IMR-90 (cell line): ENCODE measurements at regions not wholly inside any gene's neighbourhood (a gene's known extent, or its start where the extent isn't known, plus 50 kb on each side); places are given as distances from the start of the nearest gene placed in this dataset.

ENCODE experiments used
- ATAC-seq: fragments of 200-7000 bp; cut with Tn5 transposase; 2 replicates; pipeline ENCODE4 v1.9.1; 2020; ENCODE audit warnings: low read depth, mild to moderate bottlenecking, moderate library complexity
- BruUV-seq: library from RNA; stranded (reverse); fragments of 400-500 nt; replicated peaks from 2 replicates; lab custom pipeline; 2021; lab: Mats Ljungman, UMichigan
- CTCF ChIA-PET: fragments of 300-600 bp; formaldehyde crosslinking; extraction: SDS; loops from one replicate; lab custom pipeline; 2021; ENCODE audit warnings: antibody characterized with exemption; lab: Yijun Ruan, JAX
- POLR2A ChIA-PET: fragments of 300-600 bp; sonication (Branson Sonifier 250); formaldehyde crosslinking; loops from one replicate; lab custom pipeline; 2022; ENCODE audit warnings: antibody characterized with exemption; ENCODE audit not compliant: unreplicated experiment; lab: Charles Lee
- DNase-seq: peaks from one replicate; pipeline ENCODE4 v3.0.0; 2013
- H2AFZ ChIP-seq: replicated peaks from 2 replicates; pipeline ENCODE3; 2013; ENCODE audit warnings: low read length, mild to moderate bottlenecking; ENCODE audit not compliant: poor library complexity
- H2AK5ac ChIP-seq: 2 replicates; pipeline ENCODE4 v1.6.1; 2013; ENCODE audit warnings: low read depth, low read length, inconsistent platforms
- H2AK9ac ChIP-seq: replicated peaks from 2 replicates; pipeline ENCODE3; 2013; ENCODE audit warnings: mild to moderate bottlenecking, low read depth, low read length, moderate library complexity; ENCODE audit not compliant: poor library complexity
- H2BK120ac ChIP-seq: 2 replicates; pipeline ENCODE4 v1.6.1; 2013; ENCODE audit warnings: low read depth, low read length, inconsistent platforms
- H2BK15ac ChIP-seq: 3 replicates; pipeline ENCODE4 v1.6.1; 2013; ENCODE audit warnings: low read depth, low read length, inconsistent platforms
- H2BK20ac ChIP-seq: 2 replicates; pipeline ENCODE4 v1.6.1; 2013; ENCODE audit warnings: low read depth, mild to moderate bottlenecking, inconsistent platforms, low read length, moderate library complexity
- H2BK5ac ChIP-seq: 2 replicates; pipeline ENCODE4 v1.6.1; 2013; ENCODE audit warnings: mild to moderate bottlenecking, low read depth, low read length, inconsistent platforms; ENCODE audit not compliant: poor library complexity, severe bottlenecking
- H3K14ac ChIP-seq: replicated peaks from 2 replicates; pipeline ENCODE4 v1.6.1; 2013; ENCODE audit warnings: low read depth, low read length, inconsistent platforms
- H3K18ac ChIP-seq: 2 replicates; pipeline ENCODE4 v1.6.1; 2013; ENCODE audit warnings: low read depth, low read length, control low read depth
- H3K23ac ChIP-seq: 2 replicates; pipeline ENCODE4 v1.6.1; 2013; ENCODE audit warnings: low read depth, low read length, inconsistent platforms
- H3K27ac ChIP-seq: 2 replicates; pipeline ENCODE4 v1.5.1; 2013; ENCODE audit warnings: mild to moderate bottlenecking, control low read depth, low read length; ENCODE audit not compliant: insufficient read depth
- H3K27me3 ChIP-seq: 2 replicates; pipeline ENCODE4 v1.6.1; 2013; ENCODE audit warnings: low read length; ENCODE audit not compliant: control insufficient read depth, insufficient read depth
- H3K36me3 ChIP-seq: 2 replicates; pipeline ENCODE4 v1.6.1; 2013; ENCODE audit warnings: low read length, mixed read lengths; ENCODE audit not compliant: control insufficient read depth, insufficient read depth
- H3K4ac ChIP-seq: 2 replicates; pipeline ENCODE4 v1.6.1; 2013; ENCODE audit warnings: low read depth, low read length, inconsistent platforms
- H3K4me1 ChIP-seq: 2 replicates; pipeline ENCODE4 v1.6.1; 2013; ENCODE audit warnings: low read length, mixed read lengths; ENCODE audit not compliant: control insufficient read depth, insufficient read depth
- H3K4me2 ChIP-seq: 2 replicates; pipeline ENCODE4 v1.6.1; 2013; ENCODE audit warnings: low read depth, mild to moderate bottlenecking, control low read depth, low read length, moderate library complexity
- H3K4me3 ChIP-seq: 2 replicates; pipeline ENCODE4 v1.5.1; 2013; ENCODE audit warnings: low read depth, mild to moderate bottlenecking, control low read depth, low read length, moderate library complexity; ENCODE audit not compliant: insufficient read depth
- H3K56ac ChIP-seq: 2 replicates; pipeline ENCODE4 v1.6.1; 2013; ENCODE audit warnings: low read length, inconsistent platforms; ENCODE audit not compliant: insufficient read depth; ENCODE audit errors: extremely low read depth
- H3K79me1 ChIP-seq, 2 experiments: 2 replicates each; pipeline ENCODE4 v1.6.1; 2013; ENCODE audit warnings: low read length in 2 of 2, inconsistent platforms in 1 of 2, low read depth in 1 of 2
- H3K9ac ChIP-seq: 2 replicates; pipeline ENCODE4 v1.6.1; 2013; ENCODE audit warnings: low read depth, low read length, control low read depth
- H3K9me1 ChIP-seq: 2 replicates; pipeline ENCODE4 v1.6.1; 2013; ENCODE audit warnings: low read length, inconsistent platforms; ENCODE audit not compliant: insufficient read depth
- H3K9me3 ChIP-seq: 2 replicates; pipeline ENCODE4 v1.6.1; 2013; ENCODE audit warnings: low read length; ENCODE audit not compliant: control insufficient read depth, insufficient read depth
- H4K20me1 ChIP-seq: 2 replicates; pipeline ENCODE4 v1.6.1; 2013; ENCODE audit warnings: low read length, inconsistent platforms; ENCODE audit not compliant: insufficient read depth
- H4K5ac ChIP-seq: 2 replicates; pipeline ENCODE4 v1.6.1; 2013; ENCODE audit warnings: mild to moderate bottlenecking, low read depth, low read length, control low read depth
- H4K8ac ChIP-seq, 2 experiments: 2 replicates each; pipeline ENCODE4 v1.6.1; 2013; ENCODE audit warnings: low read depth in 2 of 2, low read length in 2 of 2, control low read depth in 1 of 2, inconsistent platforms in 1 of 2
- H4K91ac ChIP-seq: 2 replicates; pipeline ENCODE4 v1.6.1; 2013; ENCODE audit warnings: low read depth, low read length, inconsistent platforms; ENCODE audit not compliant: insufficient read depth
- CTCF ChIP-seq: conservative IDR thresholded peaks from 2 replicates; pipeline ENCODE4 v1.5.1; 2012; ENCODE audit warnings: mild to moderate bottlenecking, low read depth, low read length, improper control_type of control experiment
- ELK1 ChIP-seq: fragments of 150-350 bp; IDR thresholded peaks from 2 replicates; pipeline ENCODE4 v1.6.1; 2016; ENCODE audit warnings: low read depth, mild to moderate bottlenecking, low read length, moderate library complexity, borderline replicate concordance
- FOS ChIP-seq: fragments of 150-350 bp; IDR thresholded peaks from 2 replicates; pipeline ENCODE4 v1.6.1; 2016; ENCODE audit warnings: low read depth, low read length
- MAZ ChIP-seq: IDR thresholded peaks from 2 replicates; pipeline ENCODE4 v1.6.1; 2012; ENCODE audit warnings: low read depth, mild to moderate bottlenecking, low read length, improper control_type of control experiment, moderate library complexity, borderline replicate concordance
- MXI1 ChIP-seq: IDR thresholded peaks from 2 replicates; pipeline ENCODE4 v1.6.1; 2012; ENCODE audit warnings: low read depth, mild to moderate bottlenecking, low read length, moderate library complexity, borderline replicate concordance
- RFX5 ChIP-seq: IDR thresholded peaks from 2 replicates; pipeline ENCODE4 v1.8.0; 2012; ENCODE audit warnings: low read depth, mild to moderate bottlenecking, low read length, moderate library complexity
- SMC3 ChIP-seq: fragments of 150-350 bp; IDR thresholded peaks from 2 replicates; pipeline ENCODE4 v1.6.1; 2016; ENCODE audit warnings: low read depth, mild to moderate bottlenecking, antibody characterized with exemption, low read length, moderate library complexity
- WGBS, 2 experiments: methylation state at CpG; one replicate each; pipeline versions ENCODE4 v1.1.5 to v1.1.7; 2013; ENCODE audit warnings: missing lambda C conversion rate in 2 of 2; ENCODE audit not compliant: insufficient read length in 1 of 2; ENCODE audit errors: extremely low coverage in 2 of 2; 5-methylcytosine and 5-hydroxymethylcytosine counted together
- dilution Hi-C: fragments of 300-500 bp; cut with HindIII; formaldehyde crosslinking; loops from one replicate; pipeline ENCODE4 v1.14.3; 2018; ENCODE audit warnings: low sequenced_read_pairs; ENCODE audit not compliant: unreplicated experiment
- in situ Hi-C: fragments of 300-500 bp; cut with MboI; formaldehyde crosslinking; loops from 3 replicates; pipeline ENCODE4 v1.14.3; 2019; ENCODE audit warnings: low sequenced_read_pairs, inconsistent platforms, mixed read lengths
- intact Hi-C: fragments of 100-400 bp; cut with micrococcal nuclease; formaldehyde crosslinking; loops from 2 replicates; pipeline ENCODE4 v1.10.0; 2022

DNA sequence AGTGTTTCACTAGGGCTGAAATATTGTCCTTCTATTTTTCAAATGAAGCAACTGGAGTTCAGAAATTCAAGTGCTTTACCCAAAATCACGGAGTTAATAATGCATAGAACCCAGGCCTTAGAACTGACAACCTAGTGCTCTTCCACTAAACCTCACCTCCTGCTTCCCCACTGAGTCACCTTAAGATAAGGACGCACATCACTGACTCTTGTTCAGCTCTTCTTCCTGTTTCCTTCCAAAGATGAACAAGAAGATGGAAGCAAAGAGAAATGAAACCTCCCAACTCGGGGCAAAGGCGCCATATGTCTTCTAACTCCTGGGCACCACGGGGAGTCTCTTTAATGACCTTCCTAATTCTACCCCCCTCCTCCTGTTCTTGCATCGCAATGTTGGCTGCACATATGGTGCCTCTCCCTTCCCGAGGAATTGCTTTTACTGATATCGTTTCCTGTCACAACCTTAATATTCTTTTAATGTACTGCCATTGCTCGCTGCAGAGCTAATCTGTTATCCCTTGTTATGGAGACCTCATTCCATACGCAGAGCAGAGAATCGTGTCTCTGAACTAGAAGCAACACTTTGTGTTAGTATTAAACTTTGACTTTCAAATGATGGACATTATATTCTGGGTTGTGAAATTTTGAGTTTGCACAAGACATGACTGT is 591.4 kb downstream of the TMEM114 start:
- Histone ChIP-seq H4K8ac (no peak overlapping the region), H2BK20ac (no peak overlapping the region), H3K27me3 (no peaks in the 10 kb centered on the region), H2BK120ac (no peak overlapping the region), H4K5ac (no peak overlapping the region), H2AK9ac (no peak overlapping the region), H3K56ac (no peak overlapping the region), H2AFZ (no peak overlapping the region), H3K4me2 (no peak overlapping the region), H3K9ac (no peak overlapping the region), H3K4ac (no peak overlapping the region), H3K4me1 (no peaks in the 10 kb centered on the region), H3K79me1 (no peaks in the 10 kb centered on the region), H3K18ac (no peak overlapping the region), H4K91ac (no peak overlapping the region), H3K14ac (no peak overlapping the region), H3K23ac (no peak overlapping the region), H2BK15ac (no peak overlapping the region), H2BK5ac (no peak overlapping the region), H3K9me1 (no peaks in the 10 kb centered on the region), H3K4me3 (no peak overlapping the region), H3K36me3 (no peaks in the 10 kb centered on the region), H4K20me1 (no peaks in the 10 kb centered on the region), H3K27ac (no peak overlapping the region), H3K9me3 (peaks cover 8% of the 10 kb centered on the region), H2AK5ac (no peak overlapping the region)
- intact Hi-C loops: no loop called here
- no TSS peak for BruUV-seq
- WGBS, 2 experiments: no CpG with 5 or more reads among the region's 11 CpGs
- DNase-seq (no peak), ATAC-seq (no peak)
- dilution Hi-C loops: no loop called here
- CTCF ChIA-PET: no interaction called here
- TF ChIP-seq ELK1: no peak
- no peak for TF ChIP-seq FOS
- TF ChIP-seq CTCF: no peak
- TF ChIP-seq SMC3: no peak
- no peak for TF ChIP-seq MXI1
- no peak for TF ChIP-seq MAZ
- TF ChIP-seq RFX5: no peak
- POLR2A ChIA-PET: no interaction called here
- in situ Hi-C loops: no loop called here
